NCI-H2227 treated with DMSO at 0.1 percent for 48 hours (cell line): ENCODE measurements at regions not wholly inside any gene's neighbourhood (a gene's known extent, or its start where the extent isn't known, plus 50 kb on each side); places are given as distances from the start of the nearest gene placed in this dataset.

Experiments used
- DNase-seq: peaks from one replicate; lab custom pipeline; 2025; lab: John Stamatoyannopoulos, UW

DNA sequence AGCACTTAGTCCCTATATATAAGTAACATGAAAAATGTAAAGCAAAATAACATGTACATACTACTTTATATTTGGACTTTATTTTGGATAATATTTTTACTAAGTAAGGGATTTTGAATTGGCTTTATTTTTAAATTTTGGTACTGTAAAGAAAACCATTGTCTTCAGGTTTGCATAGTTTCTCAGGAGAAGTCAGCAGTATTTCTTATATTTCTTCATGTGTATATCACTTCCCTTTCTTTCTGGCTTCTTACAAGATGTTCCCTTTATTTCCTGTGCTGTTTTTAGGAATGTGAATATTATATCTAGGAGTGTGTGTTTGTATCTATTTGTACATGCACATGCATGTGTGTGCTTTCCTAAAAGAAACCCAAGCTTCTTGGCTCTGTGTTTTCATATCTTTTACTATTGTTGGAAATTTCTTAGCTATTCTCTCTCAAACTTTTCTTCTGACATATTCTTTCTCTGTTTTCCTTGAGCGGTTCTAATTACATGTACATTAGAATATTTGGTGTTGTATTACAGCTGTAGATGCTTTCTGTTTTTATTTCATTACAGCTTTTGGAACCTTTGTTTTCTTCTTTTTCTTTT lies 1549.7 kb upstream of the ACVR2A start:
- no peak for DNase-seq

DNA sequence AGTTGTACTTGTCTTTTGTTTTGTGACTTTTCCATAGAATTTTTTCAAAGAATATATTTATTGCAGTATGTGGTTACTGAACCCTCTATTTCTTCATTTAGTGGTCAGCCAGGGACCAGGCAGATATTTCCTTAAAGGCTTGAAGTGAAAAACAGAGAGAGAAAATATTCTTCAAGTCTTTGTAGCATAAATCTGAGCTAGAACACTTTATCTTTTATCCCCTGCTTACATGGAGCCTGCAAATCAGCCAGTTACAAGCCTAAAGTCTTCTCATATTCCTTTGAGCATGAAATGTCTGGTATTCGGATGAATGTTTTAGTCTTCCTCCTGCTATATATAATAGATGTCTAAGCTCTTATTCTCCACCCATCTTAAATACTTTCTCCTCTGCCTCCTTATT lies 1557.5 kb upstream of the ACVR2A start:
- no peak for DNase-seq

- no peak for DNase-seq
These were observed 1565.9 kb upstream of the ACVR2A start for GRCh38 chr2:146278881-146279280.

DNA sequence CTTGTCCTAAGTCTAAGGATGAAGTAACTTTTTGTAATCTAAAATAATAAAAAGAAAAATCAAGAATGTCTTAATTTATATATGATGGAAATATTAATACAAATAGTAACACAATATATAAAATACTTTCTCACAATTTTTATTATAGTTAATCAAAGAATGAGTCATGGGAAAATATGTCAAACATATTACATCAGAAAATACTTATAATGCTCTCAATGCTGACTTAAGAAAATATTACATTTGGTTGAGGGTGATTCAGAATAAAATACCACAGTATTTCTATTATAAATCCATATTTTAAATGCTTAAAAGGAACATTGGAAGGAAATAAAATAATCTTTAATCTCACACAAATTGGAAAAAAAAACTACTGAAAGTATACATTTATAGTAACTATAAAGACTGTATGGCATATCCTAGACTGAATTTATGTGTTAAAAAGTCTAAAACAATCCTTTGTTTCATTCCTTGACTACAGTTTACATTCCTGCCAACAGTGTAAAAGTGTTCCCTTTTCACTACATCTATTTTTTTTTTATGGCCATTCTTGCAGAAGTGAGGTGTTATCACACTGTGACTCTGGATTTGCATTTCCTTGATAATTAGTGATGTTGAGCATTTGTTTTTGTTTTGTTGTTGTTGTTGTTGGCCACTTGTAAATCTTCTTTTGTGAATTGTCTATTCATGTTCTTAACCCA lies 1573.5 kb upstream of the ACVR2A start:
- no peak for DNase-seq

DNA sequence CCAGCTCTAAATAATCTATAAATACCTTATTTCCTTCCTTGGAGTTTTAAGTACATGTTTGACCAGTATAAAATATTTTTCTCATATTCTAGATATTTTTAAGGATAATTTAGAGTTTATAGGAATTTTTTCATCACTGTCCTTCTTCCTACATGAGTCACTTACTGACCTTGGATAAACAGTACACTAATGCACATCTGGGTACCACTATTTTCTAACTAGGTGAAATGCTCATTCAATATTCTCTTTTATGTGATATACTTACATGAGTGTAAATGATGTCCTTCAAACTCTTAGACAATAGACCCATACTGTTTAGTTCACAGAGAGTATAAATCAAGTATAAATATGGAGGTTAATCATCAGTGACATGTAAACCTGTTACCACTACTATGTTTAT lies 1574.2 kb upstream of the ACVR2A start:
- no peak for DNase-seq

GRCh38 chr2:146267093-146267492 lies 1577.7 kb upstream of the ACVR2A start:
- no peak for DNase-seq

DNA sequence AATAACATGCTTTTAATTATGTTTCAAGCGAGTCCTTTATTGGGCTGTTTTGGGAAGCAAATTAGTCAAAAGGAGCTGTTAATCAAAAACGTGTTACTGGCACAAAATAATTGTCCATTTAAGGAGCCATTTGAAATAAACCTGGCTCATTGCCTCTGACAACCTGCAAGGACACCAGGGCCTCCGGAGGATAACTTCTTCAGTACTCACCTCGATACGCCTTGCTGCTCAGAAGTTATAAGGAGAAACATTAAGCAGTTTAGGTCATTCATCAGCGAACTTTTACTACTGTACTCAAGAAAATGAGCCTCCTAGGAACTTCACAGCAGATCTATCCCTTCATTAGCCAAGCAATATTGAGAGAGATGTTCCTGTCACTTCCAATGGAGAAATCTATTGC lies 1579.2 kb upstream of the ACVR2A start:
- DNase-seq: no peak

- no peak for DNase-seq
These were observed 1582.2 kb upstream of the ACVR2A start for GRCh38 chr2:146262606-146263005.

DNA sequence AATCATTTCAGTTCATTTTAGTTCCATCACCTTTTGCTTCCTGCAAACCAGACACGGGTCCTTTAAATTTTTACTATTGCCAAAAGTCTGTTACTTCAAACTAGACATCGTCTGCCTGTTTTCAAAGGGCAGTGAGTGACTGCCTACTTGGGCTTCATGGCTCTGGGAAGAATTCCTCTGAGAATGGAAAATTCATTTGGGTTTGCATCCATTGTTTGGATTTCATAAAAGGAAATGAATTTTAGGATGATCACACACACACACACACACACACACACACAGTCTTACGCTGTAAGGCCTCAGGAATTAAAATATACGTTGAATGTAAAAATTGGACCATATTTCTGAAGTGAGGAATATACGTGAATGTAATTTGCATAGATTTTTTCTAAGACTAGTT lies 1584.3 kb upstream of the ACVR2A start:
- no peak for DNase-seq

GRCh38 chr2:146259816-146260215 lies 1585.0 kb upstream of the ACVR2A start:
- DNase-seq: no peak

- no peak for DNase-seq
These were observed 1586.8 kb upstream of the ACVR2A start for GRCh38 chr2:146258071-146258470.

DNA sequence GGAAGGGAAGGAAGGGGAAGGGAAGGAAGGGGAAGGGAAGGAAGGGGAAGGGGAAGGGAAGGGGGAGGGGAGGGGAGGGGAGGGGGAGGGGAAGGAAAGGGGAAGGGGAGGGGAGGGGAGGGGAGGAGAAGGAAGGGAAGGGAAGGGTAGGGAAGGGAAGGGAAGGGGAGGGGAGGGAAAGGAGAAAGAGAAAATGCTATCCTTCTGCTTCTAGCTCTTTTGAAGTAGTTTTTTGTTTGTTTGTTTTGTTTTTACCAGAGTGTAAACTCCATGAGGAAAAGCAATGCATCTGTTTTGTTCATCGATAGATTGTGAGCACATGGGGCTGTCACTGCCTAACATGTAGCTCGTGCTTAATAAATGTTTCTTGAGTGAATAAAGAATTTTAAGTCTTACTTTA lies 1592.7 kb upstream of the ACVR2A start:
- no peak for DNase-seq

DNA sequence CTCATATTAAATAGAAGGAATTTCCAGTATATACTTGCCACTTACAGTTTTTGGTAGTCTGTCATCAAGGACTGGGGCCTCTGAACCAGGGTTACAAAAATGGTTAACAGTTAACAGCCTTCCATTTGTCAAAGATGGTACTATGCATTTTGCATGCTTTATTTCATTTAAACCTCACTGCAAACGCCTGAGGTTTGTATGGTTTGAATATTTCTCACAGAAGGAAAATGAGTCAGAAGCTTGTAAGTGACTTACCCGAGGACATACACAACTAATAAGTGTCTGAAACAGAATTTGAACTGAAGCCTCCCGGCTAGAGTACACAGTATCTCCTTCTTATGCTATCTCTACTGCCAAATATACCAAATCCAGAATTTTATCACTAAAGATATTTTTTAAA lies 1593.5 kb upstream of the ACVR2A start:
- DNase-seq: no peak

DNA sequence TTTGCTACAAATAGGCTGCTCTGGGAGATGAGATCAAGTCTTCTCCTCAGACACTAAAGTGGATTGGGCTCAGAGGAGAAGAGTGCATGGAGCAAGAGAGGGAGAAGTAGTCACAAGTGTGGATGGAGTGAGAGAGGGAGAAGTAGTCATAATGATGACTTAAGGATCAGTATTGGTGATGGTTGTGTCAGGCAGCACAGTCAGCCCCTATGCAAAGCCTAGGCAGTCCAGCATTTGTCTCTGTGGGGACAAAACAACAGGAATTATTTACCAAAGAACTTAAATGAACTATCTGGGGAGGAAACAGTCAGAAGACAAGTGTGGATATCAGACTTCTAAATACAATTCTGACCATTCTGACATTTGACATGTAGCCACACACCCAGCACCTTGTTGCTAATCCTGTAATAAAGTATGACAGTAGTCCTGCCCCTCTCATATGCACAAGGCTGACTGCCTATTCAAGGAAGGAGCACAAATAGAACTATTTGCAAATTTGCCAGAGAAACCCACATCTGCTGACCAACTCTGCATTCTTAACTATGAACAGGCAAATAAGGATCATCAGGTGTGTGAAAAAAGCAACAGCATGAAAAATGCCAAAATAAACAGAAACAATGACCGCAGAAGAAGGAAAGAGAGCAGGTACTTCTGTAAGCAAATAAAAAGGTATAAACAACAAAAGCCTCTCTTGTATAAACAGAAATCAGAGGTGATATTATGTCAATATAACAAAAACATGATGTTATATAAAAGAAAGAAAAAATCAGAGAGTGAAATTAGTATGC lies 1597.9 kb upstream of the ACVR2A start:
- no peak for DNase-seq

DNA sequence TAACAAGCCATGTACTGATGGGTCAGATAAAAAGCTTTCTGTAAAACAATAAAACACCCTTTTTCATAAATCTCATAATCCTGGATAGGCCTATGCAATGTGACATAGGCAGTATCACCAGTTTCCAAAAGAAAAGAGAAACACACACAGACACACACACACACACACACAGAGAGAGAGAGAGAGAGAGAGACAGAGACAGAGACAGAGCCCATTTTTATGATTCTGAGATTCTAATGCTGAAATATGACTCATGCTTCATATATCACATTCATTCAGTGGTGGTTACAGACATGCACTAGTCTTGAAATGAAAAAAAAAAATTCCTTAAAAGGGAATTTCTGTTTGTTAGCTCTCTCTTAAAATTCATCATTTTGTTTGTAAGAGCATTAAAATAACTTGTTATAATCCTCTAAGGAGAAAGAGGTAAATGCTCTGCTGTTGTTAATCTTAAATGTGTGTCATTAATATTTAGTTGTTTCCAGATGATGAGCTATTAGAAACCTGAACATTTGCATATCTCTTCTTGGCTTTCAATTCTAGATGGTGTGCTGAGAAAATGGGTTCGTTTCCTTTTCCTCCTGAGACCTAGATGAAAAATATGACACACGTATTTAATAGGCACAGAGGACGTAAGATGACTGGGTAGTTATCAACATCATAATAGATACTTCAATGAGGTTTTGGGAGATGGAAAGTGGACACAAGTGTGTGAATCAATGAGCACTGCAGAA lies 1598.7 kb upstream of the ACVR2A start:
- DNase-seq: no peak

DNA sequence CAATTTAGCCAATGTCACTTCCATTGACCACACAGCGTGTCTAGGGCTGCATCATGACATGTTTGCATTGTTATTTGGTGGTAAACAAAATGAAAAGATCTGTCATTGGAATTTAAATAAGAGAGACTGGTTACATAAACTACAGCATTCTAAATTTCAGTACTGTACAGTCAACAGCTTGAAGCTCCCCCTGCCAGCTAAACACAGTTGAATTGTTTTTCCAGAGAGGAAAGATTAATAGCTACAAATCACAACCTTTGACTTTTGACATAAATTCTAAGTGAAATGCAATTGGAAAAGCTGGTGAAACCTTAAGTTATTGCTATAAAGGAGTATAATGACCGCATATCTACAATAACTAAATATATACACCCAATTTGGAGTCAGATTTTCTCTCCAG lies 1600.0 kb upstream of the ACVR2A start:
- DNase-seq: no peak

GRCh38 chr2:146244131-146244530 lies 1600.7 kb upstream of the ACVR2A start:
- DNase-seq: no peak

GRCh38 chr2:146241023-146241422 lies 1603.8 kb upstream of the ACVR2A start:
- no peak for DNase-seq

GRCh38 chr2:146240391-146240790 lies 1604.4 kb upstream of the ACVR2A start:
- DNase-seq: no peak

GRCh38 chr2:146239392-146240135 lies 1605.3 kb upstream of the ACVR2A start:
- no peak for DNase-seq

DNA sequence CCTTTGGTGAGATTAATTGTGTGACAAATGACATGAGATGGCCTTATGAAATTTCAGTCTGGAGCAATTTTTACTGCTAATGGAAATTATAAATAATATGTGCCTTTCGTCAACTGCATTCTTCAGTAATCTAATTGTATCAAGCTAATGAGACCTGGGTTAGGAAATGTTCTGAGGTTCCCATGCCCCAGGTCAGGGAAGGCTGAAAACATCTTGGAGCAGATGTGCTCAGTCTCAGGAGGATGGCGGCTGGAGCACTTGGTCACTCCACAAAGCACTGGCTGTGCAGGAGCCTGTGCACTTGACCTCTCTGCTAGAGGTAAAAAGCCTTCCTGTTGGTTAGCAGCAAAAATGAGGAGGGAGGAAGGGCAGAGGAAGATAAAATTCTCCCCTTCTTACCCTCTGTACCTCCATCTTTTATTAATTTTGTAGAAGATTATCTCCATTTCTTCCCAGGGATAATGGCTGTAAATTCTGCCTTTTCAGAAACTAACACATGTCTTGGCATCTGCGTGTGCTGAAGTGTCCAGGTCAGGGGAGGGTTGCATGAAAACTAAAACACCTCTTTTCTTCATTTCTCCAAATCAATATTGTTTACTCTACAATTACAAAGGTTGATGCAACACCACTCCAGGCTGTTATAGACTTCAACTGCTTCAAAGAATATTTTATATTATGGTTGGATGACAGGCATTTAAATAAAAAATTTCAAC lies 1606.4 kb upstream of the ACVR2A start:
- DNase-seq: no peak
